HG03442 (cell line): ENCODE measurements at regions not wholly inside any gene's neighbourhood (a gene's known extent, or its start where the extent isn't known, plus 50 kb on each side); places are given as distances from the start of the nearest gene placed in this dataset.
"Not testable (repeated sequence)": the region's sequence is repeated elsewhere in the genome, so short reads cannot be mapped to it uniquely, and the experiment has no call there.

Experiments used
- ATAC-seq: cut with Tn5 transposase; IDR thresholded peaks from one replicate; pipeline ENCODE4 v1.9.1; 2021; ENCODE audit warnings: mild to moderate bottlenecking, moderate library complexity; ENCODE audit not compliant: unreplicated experiment

- ATAC-seq: no peak
Measured at GRCh38 chr2:61774351-61774750, 79.5 kb downstream of the FAM161A start.

- no peak for ATAC-seq
Measured at GRCh38 chr2:61771904-61772845, 81.7 kb downstream of the FAM161A start.

DNA sequence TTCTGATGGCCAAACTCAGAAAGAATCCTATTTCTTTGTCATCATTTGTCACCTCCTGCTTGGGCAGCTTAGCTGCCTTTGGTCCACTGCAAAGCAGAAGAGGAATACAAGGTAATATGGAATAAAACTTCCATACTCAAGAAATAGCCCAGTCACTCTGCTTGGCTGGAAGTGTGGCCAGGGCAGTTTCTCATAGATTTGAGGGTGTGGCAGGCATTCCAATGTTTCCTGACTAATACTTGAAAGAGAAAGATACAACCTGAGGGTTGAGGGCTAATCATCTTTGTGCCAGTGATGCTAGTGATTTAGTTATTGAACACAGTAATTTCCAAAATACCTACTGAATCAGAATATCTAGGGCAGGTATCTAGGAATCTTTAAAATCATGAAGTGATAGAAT, 83.1 kb downstream of the FAM161A start:
- no peak for ATAC-seq

DNA sequence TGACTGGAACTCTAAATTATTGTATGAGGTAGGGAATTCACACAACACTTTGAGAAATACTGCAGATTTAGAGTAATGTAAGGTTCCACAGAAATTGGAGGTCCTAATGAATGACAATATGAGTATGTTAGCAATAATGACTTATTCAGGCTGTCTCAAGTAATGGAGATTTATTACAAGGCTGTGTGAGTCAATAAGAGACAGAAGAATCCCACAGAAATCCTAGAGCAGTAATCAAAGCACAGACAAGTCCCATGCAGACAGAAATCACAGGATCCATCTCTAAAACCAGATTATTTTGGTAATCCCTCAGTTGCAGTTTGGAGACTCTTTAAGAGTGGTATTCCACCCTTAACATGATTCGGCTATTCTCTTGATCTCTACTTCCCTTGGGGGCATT, 83.6 kb downstream of the FAM161A start:
- ATAC-seq: no peak

GRCh38 chr2:61769093-61769675, 84.7 kb downstream of the FAM161A start:
- ATAC-seq: no peak

- ATAC-seq: peak; percentile 95
Measured at GRCh38 chr2:61764035-61764800, 89.6 kb downstream of the FAM161A start.

GRCh38 chr2:61763605-61764034, 90.2 kb downstream of the FAM161A start:
- ATAC-seq: peak; percentile 7

GRCh38 chr2:61762292-61762691, 91.6 kb downstream of the FAM161A start:
- ATAC-seq: no peak

- ATAC-seq: no peak
Measured at GRCh38 chr2:61759718-61760117, 94.1 kb downstream of the FAM161A start.

DNA sequence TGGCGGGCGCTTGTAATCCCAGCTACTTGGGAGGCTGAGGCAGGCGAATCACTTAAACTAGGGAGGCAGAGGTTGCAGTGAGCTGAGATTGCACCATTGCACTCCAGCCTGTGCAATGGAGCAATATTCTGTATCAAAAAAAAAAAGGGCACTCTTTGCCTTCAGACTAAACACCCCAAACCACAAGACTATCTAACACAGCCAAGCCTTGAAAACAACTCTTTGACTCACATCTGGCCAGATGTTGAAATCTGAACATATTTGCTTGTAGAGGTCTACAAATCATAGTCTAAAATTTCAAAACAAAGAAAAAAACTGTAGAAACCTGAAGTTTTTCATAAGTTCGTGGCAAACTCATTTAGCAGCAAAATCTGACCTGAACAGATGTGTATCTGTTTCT, 94.9 kb downstream of the FAM161A start:
- ATAC-seq: no peak

DNA sequence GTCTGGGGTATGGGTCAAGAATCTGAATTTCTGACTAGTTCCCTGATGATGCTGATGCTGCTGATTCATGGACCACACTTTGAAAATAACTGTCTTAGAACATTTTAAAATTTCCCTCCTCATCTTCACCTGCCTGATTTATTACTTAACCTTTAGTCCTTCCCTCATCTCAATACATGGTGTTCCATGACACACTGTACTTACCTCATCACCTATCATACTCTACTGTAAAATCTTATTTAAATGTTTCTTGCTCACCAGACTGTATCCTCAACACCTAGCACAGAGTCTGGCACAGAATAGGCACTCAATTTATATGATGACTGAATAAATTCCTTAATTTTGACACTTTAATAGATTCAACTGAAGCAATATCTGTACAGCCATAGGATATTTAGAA, 95.7 kb downstream of the FAM161A start:
- no peak for ATAC-seq

DNA sequence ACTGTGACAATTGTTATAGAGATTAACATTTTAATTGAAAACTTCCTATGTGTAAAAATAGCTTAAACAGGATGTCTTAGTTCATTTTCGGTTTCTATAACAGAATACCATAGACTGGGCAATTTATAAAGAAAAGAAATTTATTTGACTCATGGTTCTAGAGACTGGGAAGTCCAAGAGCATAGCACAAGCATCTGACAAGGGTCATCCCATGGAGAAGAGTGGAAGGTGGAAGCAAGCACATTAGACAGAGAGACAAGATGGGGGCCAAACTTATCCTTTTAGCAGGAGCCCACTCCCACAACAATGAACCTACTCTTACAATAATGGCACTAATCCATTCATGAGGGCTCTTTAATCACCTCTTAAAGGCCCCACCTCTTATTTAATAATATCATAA, 100.3 kb downstream of the FAM161A start:
- no peak for ATAC-seq

DNA sequence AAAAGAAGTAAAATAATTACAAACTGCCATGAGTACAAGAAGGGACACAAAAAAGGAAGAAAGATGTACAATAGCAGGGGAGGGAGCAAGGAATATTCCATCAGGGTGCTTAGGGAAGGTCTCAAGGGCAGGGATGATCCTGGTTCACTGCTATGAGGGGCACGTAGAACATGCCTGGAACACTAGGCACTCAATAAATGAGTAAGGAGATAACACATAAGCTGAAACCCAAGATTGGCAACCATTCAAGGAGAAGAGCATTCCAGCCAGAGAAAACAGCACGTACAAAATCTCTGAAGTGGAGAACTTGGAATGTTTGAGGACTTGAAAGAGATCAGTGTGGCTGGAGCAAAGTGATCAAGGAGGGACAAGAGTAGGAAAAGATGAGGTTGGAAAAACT, 103.2 kb downstream of the FAM161A start:
- no peak for ATAC-seq

- ATAC-seq: no peak
Measured at GRCh38 chr2:61742955-61743354, 110.9 kb downstream of the FAM161A start.

DNA sequence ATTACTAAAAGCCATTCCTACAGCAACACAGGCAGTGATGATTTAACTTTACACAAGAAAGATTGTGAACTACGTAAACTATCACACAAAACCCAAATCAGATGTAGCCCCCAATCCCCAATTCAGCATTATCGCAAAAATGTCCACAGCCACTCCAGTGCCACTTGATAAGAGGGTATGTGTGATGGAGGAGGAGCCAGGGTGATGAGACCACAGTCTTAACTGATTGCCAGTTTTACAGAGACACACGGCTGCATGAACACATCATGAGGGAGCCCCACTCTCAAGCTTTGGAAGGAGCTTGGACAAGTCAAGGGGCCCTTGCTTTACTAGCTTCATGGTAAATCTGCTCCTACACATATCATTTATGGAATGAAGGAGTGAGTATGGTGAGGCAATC, 116.0 kb downstream of the FAM161A start:
- ATAC-seq: no peak

- ATAC-seq: no peak
Measured at GRCh38 chr2:61736953-61737352, 116.9 kb downstream of the FAM161A start.

GRCh38 chr2:61733563-61733962, 120.3 kb downstream of the FAM161A start:
- no peak for ATAC-seq

GRCh38 chr2:61732787-61733186, 121.1 kb downstream of the FAM161A start:
- no peak for ATAC-seq

DNA sequence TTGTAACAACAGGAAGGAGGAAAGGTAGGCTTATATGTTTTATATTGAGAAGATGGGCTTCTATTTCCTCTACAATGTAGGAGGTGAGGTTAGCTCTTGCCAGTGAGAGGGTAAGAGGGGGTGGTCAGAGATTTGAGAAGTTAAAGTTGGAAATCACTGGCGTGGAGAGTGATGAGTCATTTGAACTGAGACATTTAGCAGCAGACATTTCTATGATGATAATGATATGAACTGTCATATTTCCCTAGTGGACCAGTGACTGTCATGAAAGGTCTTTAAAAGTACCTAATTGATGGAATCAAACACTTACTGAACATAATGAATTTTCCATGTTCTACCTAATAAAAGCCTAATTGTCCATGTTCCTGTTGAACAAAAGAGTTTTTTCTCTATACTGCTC, 126.1 kb downstream of the FAM161A start:
- ATAC-seq: no peak

DNA sequence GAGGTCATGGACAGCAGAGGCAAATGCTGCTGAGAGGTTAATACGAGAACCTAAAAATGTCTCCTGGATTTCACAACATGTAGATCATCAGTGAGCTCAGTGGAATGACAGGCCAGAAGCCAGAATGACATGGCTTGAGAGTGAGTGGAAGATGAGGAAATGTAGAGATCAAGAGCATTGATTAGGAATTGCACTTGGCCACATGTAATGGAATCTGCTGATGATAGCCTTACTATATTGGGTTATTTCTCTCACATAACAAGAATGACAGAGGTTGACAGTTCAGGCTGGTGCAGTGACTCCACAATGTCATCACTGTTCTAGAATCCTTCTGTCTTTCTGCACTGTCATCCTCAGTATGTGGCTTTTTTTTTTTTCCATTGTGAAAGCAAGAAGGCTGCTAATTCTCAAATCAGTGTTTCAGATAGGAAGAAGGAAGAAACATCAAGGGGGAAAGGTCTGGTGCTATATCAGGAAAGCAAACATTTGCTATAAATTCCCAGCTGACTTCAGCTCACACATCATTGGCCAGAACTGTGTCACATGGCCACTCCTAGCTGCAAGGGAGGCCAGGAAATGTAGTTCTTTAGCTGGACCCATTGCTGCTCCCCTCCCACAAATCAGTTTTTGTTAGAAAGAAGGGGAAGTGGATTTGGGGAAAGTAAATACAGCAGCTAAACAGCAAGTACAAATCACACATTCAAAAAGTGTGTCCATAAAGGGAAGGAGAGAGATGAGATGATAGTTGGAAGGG, 127.2 kb downstream of the FAM161A start:
- ATAC-seq: no peak

GRCh38 chr2:61723364-61723763, 130.5 kb downstream of the FAM161A start:
- ATAC-seq: not testable (repeated sequence)
